ENCODE measurements at regions not wholly inside any gene's neighbourhood (a gene's known extent, or its start where the extent isn't known, plus 50 kb on each side); places are given as distances from the start of the nearest gene placed in this dataset.

DNA sequence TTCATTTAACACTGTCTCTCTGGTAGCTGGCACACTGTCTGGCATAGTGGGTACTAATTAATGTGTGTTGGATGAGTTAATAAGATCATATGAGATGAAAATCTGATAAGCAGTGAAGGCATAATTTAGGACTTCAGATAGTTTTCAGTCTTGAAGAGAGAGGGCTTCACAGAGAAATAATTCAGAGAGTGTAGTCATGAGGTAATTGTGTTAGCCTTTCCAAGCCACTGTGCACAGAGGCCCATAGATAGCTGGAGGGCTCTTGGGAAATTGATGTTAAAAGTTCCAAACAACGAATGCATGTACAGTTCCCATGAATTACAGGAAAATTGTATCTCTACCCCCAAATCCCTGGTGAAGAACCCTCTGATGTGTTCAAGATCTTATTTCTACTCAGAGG, 133.8 kb upstream of the HMGA2 start:
- TF ChIP-seq, protein P1, sequence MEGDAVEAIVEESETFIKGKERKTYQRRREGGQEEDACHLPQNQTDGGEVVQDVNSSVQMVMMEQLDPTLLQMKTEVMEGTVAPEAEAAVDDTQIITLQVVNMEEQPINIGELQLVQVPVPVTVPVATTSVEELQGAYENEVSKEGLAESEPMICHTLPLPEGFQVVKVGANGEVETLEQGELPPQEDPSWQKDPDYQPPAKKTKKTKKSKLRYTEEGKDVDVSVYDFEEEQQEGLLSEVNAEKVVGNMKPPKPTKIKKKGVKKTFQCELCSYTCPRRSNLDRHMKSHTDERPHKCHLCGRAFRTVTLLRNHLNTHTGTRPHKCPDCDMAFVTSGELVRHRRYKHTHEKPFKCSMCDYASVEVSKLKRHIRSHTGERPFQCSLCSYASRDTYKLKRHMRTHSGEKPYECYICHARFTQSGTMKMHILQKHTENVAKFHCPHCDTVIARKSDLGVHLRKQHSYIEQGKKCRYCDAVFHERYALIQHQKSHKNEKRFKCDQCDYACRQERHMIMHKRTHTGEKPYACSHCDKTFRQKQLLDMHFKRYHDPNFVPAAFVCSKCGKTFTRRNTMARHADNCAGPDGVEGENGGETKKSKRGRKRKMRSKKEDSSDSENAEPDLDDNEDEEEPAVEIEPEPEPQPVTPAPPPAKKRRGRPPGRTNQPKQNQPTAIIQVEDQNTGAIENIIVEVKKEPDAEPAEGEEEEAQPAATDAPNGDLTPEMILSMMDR (IDR thresholded peaks at IDR 0.05; ENCODE audit: low read depth, low read length, missing input control) = no peak
- TF ChIP-seq FOXA1 (IDR thresholded peaks at IDR 0.05) (no peak), YY1 (IDR thresholded peaks at IDR 0.05) (no peak), RXRA (IDR thresholded peaks at IDR 0.05) (no peak), HNF4A (conservative IDR thresholded peaks at IDR 0.05) (no peak), RAD21 (IDR thresholded peaks at IDR 0.05) (no peak), JUND (IDR thresholded peaks at IDR 0.05) (no peak), SP1 (IDR thresholded peaks at IDR 0.05) (no peak), REST (IDR thresholded peaks at IDR 0.05) (no peak), TAF1 (conservative IDR thresholded peaks at IDR 0.05) (no peak)
- TF ChIP-seq, protein P2, sequence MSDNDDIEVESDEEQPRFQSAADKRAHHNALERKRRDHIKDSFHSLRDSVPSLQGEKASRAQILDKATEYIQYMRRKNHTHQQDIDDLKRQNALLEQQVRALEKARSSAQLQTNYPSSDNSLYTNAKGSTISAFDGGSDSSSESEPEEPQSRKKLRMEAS (IDR thresholded peaks at IDR 0.05) = no peak
- TF ChIP-seq, protein P3, sequence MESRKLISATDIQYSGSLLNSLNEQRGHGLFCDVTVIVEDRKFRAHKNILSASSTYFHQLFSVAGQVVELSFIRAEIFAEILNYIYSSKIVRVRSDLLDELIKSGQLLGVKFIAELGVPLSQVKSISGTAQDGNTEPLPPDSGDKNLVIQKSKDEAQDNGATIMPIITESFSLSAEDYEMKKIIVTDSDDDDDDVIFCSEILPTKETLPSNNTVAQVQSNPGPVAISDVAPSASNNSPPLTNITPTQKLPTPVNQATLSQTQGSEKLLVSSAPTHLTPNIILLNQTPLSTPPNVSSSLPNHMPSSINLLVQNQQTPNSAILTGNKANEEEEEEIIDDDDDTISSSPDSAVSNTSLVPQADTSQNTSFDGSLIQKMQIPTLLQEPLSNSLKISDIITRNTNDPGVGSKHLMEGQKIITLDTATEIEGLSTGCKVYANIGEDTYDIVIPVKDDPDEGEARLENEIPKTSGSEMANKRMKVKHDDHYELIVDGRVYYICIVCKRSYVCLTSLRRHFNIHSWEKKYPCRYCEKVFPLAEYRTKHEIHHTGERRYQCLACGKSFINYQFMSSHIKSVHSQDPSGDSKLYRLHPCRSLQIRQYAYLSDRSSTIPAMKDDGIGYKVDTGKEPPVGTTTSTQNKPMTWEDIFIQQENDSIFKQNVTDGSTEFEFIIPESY (IDR thresholded peaks at IDR 0.05) = no peak

All from liver (tissue), 3 donors.